Fibroblast of peridontal ligament (primary cell): ENCODE measurements at regions not wholly inside any gene's neighbourhood (a gene's known extent, or its start where the extent isn't known, plus 50 kb on each side); places are given as distances from the start of the nearest gene placed in this dataset.
"Not testable (repeated sequence)": the region's sequence is repeated elsewhere in the genome, so short reads cannot be mapped to it uniquely, and the experiment has no call there.

ENCODE experiments used
- DNase-seq: peaks from one replicate; pipeline ENCODE4 v3.0.0-alpha.2; 2010; ENCODE audit errors: extremely low read depth

GRCh38 chr7:64469673-64470072 is 93.2 kb downstream of the ZNF680 start:
- no peak for DNase-seq

- DNase-seq: no peak
Observed at GRCh38 chr7:64465551-64465950, 97.3 kb downstream of the ZNF680 start.

DNA sequence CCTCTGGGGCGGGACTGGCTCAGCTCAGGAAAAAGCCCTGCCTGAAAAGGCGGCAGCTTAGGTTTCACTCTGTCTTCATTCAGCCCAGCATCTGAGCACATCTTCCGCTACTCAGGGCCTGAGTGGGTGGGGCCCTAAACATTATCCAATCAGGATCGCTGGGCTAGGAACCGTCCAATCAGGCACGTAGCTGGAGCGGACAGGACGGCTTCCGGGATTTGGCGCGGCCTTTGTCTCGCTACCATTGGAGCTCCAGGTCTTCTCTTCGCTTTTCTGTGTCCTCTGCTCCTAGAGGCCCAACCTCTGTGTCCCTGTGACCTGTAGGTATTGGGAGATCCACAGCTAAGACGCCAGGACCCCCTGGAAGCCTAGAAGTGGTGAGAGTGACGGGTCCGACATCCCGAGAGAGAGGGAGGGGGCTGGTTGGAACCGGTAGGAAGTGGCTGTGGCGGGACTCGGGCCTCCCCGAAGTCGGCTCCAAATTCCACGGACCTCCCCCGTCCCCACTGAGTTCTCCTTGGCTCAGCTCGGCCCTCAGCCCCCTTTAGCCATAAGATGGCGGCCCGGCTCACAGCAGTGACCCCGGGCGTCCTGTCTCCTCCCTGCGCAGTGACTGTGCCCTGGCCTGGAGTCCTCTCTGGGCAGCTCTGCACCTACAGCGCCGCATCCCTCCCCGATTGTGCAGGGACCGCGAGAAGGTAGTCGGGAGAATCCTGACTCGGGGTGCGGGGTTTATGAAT is 99.1 kb downstream of the ZNF680 start:
- DNase-seq: peak; percentile 0

GRCh38 chr7:64459858-64460257 is 103.0 kb downstream of the ZNF680 start:
- not testable (repeated sequence) for DNase-seq

GRCh38 chr7:64433590-64433989 is 119.8 kb downstream of the ZNF736 start:
- no peak for DNase-seq

DNA sequence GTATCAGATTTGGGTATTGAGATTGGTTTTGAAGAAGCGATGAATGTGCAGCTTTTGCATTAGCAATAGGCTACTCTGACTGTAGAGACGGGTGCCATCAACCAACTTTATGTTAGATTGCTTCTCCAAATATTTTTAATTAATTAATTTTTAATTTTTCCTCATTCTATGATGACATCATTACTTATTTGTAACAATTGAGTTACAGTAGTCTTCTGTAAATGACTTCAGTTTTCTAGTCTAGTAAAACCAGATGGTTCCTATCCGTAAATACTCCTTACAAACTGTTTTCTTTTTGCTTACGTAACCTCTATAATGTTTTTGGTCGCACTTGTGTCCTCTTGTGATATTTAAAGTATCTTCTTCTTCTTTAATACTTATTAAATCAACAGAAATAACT is 118.1 kb downstream of the ZNF736 start:
- DNase-seq: no peak

DNA sequence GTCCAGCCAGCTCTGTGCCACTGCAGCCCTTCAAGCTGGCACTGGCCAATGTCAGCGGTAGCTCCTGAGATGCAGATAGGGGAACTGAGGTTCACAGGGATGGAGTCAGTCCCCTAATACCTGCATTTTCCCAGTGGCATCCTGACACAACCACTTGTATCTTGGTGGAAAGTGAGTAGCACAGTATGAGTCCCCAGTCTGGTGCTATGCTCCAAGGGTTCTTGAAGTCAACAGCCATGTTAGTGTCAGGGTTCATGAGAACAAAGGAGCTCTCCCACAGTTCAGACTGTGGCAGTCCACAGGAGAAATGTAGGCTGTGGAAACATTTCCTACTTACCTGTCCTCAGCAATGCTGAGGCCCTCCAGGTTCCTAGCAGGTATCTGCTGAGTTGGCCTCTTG is 115.5 kb downstream of the ZNF736 start:
- no peak for DNase-seq

GRCh38 chr7:64425436-64425835 is 111.7 kb downstream of the ZNF736 start:
- DNase-seq: not testable (repeated sequence)

DNA sequence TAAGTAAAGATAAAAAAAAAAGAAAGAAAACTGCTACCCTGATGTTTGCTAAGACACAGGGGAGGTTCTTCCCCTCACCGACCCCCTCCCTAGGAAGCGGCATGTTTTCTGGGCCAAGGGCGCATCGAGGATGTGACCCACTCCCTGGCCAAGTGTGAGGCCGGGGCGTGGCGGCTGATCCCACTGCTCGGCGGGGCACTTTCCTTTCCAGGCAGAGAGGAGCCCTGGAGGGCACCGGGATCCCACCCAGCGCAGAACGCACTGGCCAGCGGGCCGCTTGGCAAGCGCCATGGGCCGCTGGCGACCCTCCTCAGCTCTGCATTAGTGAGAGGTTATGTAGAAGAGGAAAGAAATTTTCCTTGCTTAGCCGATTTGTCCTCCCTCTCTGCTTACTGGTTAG is 93.4 kb downstream of the ZNF736 start:
- DNase-seq: no peak
